ENCODE measurements at regions not wholly inside any gene's neighbourhood (a gene's known extent, or its start where the extent isn't known, plus 50 kb on each side); places are given as distances from the start of the nearest gene placed in this dataset.
"Not testable (repeated sequence)": the region's sequence is repeated elsewhere in the genome, so short reads cannot be mapped to it uniquely, and the experiment has no call there.

DNA sequence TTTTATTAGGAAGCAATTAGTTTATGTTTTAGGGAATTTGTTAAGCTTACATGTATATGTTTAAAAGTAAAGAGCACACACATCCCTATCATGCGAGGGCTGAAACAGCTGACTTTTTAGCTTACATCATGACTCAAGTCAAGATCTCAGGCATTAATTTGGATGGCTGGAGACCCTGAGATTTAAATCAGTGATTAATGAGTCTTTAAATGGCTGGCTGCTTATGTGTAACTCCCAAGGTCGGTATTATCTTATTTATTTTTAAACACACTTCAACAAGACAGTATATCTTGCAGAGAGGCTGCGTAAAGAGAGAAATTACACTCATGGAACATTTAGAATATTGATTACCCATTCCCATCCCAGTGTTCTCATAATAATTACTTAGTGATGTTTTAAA is 169.4 kb downstream of the KBTBD8 start:
- no peak for DNase-seq

DNA sequence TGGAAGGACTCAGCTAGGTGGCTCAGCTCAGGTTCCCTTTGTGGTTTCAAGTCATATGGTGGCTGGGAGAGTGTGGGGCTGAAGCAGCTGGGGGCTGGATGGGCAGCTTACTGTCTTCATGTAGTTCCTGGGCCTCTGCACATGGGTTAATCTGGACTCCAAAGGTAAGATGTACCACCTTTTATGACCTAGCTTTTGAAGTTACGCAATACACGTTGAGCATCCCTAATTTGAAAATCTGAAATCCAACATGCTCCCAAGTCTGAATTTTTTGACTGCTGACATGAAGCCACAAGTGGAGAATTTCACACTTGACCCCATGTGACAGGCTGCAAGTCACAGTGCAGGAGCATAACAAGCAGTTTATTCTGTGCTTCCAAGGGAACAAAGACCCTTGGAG is 173.7 kb downstream of the KBTBD8 start:
- DNase-seq: no peak

DNA sequence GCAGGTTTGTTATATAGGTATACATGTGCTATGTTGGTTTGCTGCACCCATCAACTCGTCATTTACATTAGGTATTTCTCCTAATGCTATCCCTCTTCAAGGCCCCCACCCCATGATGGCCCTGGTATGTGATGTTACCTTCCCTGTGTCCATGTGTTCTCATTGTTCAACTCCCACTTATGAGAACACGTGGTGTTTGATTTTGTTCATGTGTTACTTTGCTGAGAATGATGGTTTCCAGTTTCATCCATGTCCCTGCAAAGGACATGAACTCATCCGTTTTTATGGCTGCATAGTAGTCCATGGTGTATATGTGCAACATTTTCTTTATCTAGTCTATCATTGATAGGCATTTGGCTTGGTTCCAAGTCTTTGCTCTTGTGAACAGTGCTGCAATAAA is 175.0 kb downstream of the KBTBD8 start:
- DNase-seq: not testable (repeated sequence)

DNA sequence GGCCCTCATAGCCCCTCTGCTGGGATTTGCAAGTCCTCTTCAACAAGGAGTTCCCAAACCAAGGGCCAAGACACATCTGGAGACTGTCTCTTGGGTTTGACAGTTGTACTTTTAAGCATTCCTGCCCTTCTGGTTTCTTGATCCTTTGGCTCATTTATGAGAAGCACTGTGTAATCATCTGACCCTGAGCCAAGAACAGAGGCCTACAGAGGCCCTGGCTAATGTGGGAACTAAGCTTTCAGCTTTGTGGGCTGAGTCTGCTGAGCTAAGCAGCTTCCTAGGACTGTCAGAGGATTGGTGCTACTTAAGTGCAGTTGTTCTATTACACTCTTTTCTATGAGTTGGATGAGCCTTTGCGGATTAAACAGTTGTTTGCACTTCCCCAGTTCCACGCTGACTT is 178.3 kb downstream of the KBTBD8 start:
- DNase-seq: no peak

DNA sequence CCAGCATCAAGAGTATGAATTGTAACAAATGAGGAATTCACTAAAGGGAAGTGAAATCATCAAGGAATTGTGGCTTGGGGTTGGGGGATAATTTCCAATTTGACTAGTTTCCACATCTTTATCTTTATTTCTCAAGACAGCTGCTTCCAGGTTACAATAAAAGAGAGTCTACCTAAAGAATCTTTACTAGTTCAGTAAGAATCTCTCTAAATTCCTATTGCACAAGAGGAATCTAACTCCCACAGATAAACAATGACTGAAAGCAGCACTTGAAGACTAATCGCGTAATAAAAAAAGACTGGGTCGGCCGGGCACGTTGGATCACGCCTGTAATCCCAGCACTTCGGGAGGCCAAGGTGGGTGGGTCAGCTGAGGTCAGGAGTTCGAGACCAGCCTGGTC is 194.4 kb downstream of the KBTBD8 start:
- no peak for DNase-seq

DNA sequence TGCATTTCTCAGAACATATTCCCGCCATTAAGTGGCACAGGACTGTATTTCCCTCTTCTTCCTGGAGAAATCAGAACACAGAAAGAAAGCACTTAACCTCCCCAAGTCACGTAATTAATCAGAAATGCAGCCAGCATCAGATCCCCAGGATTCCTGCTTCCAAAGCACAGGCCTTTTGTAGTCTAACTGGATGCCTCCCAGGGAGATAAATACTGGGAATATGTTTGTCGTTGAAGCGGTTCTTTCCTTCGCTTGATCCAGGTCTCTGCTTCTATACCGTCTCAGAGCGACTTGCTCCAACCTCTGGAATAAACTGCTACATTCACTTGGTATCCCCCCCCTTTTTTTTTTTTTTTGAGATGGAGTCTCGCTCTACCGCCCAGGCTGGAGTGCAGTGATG is 198.6 kb downstream of the KBTBD8 start:
- DNase-seq: no peak

DNA sequence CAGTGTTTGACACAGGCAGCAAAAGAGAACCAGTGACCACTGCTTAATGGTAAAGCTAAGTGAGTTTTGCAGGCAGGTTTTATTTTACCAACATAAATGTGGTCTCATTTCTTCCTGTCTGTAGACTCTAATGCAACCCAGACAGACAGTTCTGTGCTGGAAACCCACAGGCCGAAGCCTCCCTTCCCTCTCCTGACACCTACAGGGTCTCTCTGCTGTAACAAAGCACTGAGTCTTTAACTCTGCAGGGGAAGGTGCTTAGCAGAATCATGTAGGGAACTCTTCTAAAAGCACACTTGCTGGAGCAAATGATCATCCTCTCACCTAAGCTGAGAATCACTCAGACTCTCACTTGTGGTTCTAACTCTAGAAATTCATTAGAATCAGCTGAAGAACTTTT is 200.3 kb downstream of the KBTBD8 start:
- DNase-seq: no peak

DNA sequence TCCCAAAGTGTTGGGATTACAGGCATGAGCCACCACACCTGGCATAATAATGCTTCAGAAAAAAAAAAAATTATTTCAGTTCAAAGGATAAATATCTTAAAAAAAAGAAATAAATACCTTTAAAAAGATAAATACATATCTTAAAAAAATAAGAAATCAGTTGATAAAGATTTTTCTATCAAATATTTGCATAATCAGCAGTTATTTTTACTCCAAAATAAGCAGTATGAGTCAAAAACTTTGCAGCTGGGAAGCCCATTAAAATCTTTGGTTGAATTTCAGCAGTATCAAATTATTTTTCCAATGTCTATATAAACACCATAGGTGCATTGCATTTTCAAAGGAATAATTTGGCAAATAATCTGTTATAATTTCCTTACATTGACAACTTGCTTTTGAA is 202.5 kb downstream of the KBTBD8 start:
- no peak for DNase-seq

DNA sequence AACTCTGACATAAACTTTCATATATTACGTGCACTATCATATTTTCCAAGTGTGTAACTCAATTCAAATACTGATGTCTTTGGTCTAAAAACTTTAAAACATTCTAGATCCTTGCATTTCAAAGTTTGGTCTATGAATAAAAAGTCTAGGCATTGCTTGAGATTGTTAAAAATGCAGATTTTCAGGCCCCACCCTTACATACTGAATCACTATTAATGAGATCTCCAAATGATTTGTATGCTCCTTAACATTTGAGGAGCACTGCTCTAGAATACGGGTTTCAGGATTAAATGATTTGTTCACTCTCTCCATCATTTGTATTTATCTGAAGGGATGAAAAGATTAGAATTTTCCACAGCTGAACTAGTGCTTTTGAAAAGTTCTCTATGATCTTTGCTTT is 202.9 kb downstream of the KBTBD8 start:
- no peak for DNase-seq

DNA sequence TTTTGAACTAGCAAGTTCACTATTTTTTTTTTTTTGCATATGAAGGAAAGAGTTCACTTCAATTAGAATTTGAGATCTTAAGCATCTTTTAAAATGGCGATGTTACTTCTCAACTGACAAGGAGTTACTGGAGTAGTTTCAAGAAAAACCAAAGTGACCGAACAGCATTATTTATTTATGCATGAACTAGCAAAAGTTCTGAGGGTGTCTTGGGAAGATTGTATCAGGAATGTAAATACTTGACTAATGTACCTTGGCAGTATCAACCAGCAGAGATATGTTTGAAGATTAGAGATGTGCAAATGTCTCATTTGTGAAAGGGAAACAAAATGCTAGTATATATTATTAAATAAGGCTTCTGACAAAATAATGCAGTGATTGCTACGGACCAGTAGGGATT is 203.9 kb downstream of the KBTBD8 start:
- DNase-seq: no peak

DNA sequence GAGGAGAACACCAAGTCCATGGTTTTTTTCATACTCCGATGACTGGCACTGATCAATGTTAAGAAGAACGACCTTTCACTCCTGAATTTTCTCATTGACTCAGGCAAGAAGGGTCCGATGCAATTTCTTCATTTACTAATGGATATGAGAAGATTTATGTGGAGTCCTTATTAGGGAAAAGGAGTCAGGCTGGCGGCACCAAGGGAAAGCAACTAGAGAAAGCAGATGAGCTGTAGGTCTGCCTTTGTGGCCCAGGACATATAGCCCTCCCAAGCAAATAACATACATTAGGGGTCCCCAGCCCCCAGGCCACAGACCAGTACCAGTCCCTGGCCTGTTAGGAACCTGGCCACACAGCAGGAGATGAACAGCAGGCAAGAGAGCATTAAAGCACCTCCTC is 206.8 kb downstream of the KBTBD8 start:
- DNase-seq: no peak

DNA sequence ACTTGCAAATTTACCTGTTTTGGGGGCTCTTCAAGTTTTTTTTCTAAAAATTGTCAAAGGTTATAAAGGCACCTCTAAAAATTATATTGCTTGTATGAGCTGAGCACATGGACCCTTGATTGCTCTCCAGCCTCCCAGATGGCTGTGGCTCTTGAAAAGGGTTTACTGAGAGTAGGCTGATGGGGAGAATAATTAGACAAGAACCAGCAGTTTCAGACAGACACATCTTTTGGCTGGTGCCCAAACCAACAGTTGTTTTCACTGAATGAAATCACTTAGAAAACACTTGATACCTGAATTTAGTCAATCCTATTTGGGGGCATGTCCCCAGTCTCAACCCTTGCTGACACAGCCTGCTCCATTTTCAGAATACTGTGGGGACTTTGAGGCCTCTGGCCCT is 217.6 kb downstream of the KBTBD8 start:
- no peak for DNase-seq

DNA sequence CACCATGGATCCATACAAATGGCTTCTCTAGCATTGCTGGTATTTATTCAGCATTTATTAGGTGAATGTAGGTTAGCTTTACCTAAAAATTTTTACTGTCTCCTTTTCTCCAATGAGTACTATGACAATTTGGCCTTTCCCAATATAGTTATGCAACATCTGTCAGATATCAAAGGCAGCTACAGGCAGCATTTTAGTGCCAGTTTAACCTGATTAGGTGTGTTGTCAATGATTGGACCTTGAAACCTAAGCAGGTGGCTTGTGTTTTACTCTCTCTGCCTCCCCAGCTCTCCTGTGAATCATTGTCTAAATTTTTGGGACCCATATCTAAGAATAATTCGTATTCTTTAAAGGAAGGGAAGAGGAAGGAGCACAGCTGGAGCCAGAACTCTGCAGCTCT is 228.9 kb downstream of the KBTBD8 start:
- DNase-seq: no peak

DNA sequence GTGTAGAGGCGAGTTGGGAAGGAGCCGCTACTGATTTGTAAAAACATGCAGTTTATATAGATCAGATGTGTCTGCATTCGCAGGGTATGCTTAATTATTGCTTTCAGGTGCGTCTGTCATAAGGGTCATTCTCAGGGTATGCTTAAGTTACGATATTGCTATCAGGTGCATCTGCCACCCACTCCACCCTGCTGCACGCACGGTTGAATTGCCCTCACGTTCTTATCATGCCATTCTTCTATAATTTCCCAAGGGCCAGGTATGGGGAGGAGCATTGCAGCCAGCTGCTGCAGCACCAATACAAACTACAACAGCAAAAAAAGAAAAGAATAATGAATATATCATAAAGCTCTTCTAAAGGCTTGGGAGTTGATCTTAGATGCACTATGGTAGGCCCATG is 230.0 kb downstream of the KBTBD8 start:
- no peak for DNase-seq

DNA sequence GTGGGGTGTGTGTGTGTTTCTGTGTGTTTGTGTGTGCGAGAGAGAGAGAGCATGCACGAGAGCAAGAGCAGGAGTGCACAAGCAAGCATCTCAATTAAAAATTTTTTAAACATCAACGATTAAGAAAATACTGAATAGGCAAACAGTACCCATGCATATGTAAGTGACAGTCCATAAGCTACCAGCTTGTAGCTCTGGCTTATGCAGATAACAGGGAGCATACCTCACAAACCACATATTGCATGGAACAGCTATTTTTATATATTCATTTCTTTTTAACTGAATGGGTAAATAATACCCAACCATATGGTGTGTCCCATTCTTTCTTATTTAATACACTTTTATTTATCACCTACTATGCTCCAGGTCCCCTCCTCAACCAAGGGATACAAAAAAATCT is 234.5 kb downstream of the KBTBD8 start:
- no peak for DNase-seq

DNA sequence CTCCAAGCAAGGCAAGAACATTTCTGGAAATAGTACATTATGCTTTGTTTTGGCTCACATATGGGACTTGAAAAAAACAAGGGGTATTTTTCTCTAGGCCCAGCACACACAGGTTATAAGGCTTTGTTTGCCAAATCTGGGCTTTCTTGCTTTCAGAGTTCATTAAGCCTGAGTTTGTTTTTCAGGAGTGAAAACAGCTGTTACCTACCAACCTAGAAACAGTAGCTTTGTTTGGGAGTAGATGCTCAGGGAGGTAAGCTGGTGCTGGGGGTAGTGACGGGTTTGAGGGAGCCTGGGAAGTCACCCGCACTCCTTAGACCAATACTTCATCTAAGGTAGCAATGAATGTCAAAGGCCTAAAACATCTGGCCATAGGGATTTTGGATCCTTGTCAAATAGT is 241.2 kb downstream of the KBTBD8 start:
- no peak for DNase-seq

DNA sequence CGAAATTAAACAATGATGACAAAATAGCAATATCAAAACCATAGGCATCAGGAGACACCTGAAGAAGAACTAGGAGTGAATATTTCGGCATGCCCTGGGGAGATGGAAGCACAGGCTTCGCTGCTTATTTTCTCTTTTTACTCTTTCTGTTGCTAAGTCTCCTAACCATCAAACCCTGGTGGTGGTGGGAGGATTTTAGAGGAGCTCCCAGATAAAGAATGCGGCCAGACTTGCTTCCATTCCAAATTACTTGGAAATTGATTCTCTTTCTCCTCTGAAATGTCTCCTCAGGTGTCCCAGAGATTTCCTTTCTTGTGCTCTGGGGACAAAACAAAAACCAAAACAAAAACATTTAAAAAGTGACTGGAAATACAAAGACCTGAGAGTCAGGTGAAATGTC is 243.0 kb downstream of the KBTBD8 start:
- DNase-seq: no peak

DNA sequence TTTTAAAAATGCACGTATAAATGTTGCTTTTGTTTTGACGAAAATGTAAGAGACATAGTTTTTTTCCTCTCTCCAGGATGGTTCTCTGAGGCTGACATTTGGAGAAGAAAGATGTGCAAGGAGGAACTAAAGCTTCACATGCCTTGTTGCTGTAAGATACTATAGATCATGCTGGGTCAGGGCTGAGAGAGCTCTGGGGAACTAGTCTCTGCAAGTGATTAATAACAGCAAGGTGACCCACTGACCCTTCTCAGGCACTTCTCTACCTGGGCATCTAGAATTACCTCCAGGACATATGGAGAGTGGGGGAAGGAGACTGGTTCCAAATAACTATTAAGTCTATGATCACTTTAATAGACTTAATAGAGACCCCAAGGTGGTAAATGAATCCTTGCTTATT is 246.0 kb downstream of the KBTBD8 start:
- DNase-seq: no peak

DNA sequence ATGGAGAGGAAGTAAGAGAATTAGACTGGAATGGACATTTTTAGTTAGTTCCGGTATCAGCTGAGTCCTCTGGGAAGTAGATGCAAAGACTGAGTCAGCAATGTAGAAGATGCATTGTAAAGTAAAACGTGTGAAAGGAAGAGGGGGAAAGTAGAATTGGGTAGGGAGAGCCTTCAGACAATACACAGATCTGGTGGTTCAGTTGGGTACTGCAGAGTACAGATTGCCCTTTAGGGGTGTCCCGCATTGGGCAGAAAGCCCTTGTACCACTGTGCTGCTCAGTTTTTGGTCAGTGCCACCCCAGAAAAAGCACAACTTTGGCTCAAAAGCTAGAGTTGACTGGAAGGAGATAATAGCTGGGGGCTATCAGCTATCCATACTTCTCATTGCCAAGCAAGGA is 247.4 kb downstream of the KBTBD8 start:
- DNase-seq: no peak

DNA sequence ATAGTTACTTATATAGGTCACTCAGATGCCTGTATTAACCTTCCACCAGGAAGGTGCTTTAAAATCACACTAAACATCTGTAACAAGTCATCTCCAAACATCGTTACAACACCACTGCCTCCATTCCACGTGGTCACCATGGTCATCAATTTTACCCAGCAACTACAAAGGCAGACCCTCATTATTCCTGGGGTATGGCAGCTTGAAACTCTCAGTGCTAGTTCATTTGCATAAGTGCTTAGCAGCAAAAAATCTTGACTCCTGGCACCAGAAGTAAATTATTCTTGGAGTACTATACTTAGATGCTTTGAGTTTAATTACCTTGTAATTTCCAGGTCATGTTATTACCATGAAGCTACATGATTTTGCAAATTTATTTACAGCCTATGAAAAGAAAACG is 250.6 kb downstream of the KBTBD8 start:
- no peak for DNase-seq

DNA sequence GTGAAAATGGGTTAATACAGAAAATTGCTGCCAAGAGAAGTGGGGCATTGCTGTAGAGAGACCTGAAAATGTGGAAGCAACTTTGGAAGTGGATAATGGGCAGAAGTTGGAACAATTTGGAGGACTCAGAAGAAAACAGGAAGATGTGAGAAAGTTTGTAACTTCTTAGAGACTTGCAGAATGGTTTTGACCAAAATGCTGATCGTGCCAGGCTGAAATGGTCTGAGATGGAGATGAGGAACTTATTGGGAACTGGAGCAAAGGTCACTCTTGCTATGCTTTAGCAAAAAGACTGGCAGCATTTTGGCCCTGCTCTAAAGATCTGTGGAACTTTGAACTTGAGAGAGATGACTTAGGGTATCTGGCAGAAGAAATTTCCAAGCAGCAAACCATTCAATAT is 254.8 kb downstream of the KBTBD8 start:
- DNase-seq: not testable (repeated sequence)

DNA sequence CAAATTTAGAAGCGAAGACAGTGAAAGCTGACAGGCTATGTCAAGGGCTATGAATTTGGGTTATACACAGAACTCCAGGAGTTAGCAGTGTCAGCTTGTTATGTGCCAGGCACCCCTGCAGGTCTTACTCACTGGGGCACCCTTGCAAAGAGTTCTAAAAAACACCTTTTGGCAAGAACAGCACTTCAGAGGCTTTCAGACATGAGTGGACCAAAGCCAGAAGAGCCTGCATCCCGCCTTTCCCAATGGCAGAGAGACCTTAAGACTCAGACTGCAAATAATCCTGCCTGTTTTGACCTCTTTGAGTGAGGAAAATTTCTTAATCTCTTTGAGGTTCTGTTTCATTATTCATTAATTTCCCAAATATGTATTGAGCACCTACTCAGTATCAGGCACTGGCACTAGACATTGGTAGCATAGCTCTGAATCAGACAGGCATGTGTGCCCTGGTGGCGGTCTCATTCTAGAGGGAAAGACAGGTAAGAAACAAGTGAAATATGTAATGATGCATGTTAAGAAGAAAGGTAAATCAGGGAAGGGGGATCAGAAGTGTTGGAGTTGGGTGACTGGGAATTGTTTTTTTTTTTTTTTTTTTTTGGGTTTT is 280.0 kb downstream of the KBTBD8 start:
- no peak for DNase-seq

DNA sequence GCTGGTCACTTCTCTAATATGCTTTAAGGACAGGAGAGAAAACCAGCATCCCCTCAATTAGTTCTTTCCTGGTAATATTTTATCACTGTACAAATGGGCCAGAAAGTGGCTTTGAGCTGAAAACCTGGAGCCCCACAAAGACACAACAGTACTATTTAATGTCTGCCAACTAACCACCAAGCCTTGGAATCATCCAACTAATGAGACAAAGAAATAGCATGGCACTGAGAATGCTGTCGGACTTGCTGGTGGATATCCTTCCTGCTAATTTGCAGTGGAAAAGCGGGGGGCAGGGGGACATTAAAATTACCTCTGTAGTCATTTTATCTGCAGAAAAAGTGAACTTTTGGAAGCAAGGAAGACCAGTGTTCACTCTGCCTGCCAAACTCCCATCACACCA is 288.5 kb downstream of the KBTBD8 start:
- no peak for DNase-seq

DNA sequence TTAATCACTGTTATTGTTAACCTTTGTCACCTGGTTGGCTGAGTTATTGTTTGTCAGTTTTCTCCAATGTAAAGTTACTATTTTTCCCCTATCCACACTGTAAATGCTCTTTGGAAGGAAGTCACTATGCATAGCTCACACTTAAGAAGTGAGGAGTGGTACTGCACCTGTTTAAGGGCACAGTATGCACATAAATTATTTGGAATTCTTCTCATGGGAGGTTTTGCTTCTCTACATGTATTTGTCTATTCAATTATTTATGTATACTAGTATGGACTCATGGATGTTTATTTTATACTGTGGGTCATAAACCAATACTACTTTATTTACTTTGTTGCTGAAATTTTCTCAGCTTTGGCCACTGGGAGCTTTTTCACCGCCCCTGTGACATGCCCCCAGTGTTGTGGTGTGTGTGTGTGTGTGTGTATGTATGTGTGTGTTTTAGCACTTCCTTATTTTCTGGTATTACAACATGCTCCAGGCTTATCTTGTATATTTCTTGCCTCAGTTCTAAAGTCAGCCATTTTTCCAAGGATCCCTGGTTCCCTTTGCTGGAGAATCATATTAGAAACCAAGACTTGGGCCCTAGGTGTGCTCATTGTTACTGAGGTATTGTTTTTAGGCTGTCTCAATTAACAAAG is 290.5 kb downstream of the KBTBD8 start:
- no peak for DNase-seq

DNA sequence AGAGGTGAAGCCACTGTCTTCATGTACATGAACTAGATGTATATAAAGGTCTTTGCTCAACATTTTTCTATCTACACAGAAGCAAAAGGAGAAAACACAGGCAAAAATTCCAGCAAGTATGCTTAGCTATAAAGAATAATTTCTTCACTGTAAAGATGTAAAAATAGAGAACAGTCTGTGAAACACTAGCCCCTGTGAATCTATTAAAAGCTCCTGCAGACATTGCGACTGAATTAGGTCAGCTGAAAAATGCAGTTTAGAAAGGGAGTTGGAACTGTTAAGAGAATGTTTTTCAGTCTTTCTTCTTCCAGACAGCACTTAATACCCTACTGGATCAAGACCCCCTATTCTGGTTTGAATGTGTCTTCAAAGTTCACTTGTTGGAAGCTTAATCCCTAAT is 291.5 kb downstream of the KBTBD8 start:
- DNase-seq: no peak

All from dermis blood vessel endothelial cell (primary cell).